ENCODE measurements at regions not wholly inside any gene's neighbourhood (a gene's known extent, or its start where the extent isn't known, plus 50 kb on each side); places are given as distances from the start of the nearest gene placed in this dataset.

- CTCF ChIA-PET: no interaction called here
- intact Hi-C loops (cut with micrococcal nuclease; ENCODE audit: unreplicated experiment): no loop called here
Measured at GRCh38 chr16:49930841-49931240, 74.9 kb upstream of the ZNF423 start.

GRCh38 chr16:49931266-49931665, 75.4 kb upstream of the ZNF423 start:
- intact Hi-C loops (cut with micrococcal nuclease; ENCODE audit: unreplicated experiment): no loop called here
- no peak for TF ChIP-seq EZH2 (IDR thresholded peaks at IDR 0.05; ENCODE audit: borderline replicate concordance, low read depth, low read length, poor library complexity, severe bottlenecking)
- TF ChIP-seq, protein P1, sequence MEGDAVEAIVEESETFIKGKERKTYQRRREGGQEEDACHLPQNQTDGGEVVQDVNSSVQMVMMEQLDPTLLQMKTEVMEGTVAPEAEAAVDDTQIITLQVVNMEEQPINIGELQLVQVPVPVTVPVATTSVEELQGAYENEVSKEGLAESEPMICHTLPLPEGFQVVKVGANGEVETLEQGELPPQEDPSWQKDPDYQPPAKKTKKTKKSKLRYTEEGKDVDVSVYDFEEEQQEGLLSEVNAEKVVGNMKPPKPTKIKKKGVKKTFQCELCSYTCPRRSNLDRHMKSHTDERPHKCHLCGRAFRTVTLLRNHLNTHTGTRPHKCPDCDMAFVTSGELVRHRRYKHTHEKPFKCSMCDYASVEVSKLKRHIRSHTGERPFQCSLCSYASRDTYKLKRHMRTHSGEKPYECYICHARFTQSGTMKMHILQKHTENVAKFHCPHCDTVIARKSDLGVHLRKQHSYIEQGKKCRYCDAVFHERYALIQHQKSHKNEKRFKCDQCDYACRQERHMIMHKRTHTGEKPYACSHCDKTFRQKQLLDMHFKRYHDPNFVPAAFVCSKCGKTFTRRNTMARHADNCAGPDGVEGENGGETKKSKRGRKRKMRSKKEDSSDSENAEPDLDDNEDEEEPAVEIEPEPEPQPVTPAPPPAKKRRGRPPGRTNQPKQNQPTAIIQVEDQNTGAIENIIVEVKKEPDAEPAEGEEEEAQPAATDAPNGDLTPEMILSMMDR (conservative IDR thresholded peaks at IDR 0.05; ENCODE audit: low read depth, low read length): no peak
- H3K4me1 ChIP-seq (ENCODE audit: insufficient read depth, low read length, poor library complexity, severe bottlenecking): no peaks in the 10 kb centered on the region
- no peak for DNase-seq (ENCODE audit: low spot score)
- ChIA-PET CTCF (no interaction called here), POLR2A (ENCODE audit: low non-redundant PET) (no interaction called here)
- H3K4me3 ChIP-seq (ENCODE audit: low read depth, low read length, poor library complexity, severe bottlenecking): no peak overlapping the region
- no peaks in the 10 kb centered on the region for H3K27me3 ChIP-seq (replicated peaks; ENCODE audit: insufficient read depth, low read depth, low read length, poor library complexity)
- no peaks in the 10 kb centered on the region for H3K9me3 ChIP-seq (ENCODE audit: low read depth, low read length, poor library complexity, severe bottlenecking)
- no peaks in the 10 kb centered on the region for H3K36me3 ChIP-seq (ENCODE audit: insufficient read depth, low read length, poor library complexity, severe bottlenecking)
- H3K27ac ChIP-seq (ENCODE audit: low read depth, low read length, poor library complexity, severe bottlenecking): no peak overlapping the region
- no TSS peak for BruUV-seq (replicated peaks)

More at GRCh38 chr16:49930841-49931240, 74.9 kb upstream of the ZNF423 start:
- Histone ChIP-seq H3K36me3 (ENCODE audit: insufficient read depth, low read length, poor library complexity, severe bottlenecking) (no peaks in the 10 kb centered on the region), H3K4me3 (ENCODE audit: low read depth, low read length, poor library complexity, severe bottlenecking) (no peak overlapping the region), H3K27me3 (replicated peaks; ENCODE audit: insufficient read depth, low read depth, low read length, poor library complexity) (no peaks in the 10 kb centered on the region), H3K9me3 (ENCODE audit: low read depth, low read length, poor library complexity, severe bottlenecking) (no peaks in the 10 kb centered on the region), H3K4me1 (ENCODE audit: insufficient read depth, low read length, poor library complexity, severe bottlenecking) (no peaks in the 10 kb centered on the region), H3K27ac (ENCODE audit: low read depth, low read length, poor library complexity, severe bottlenecking) (no peak overlapping the region)
- no peak for DNase-seq (ENCODE audit: low spot score)
- BruUV-seq (replicated peaks): no TSS peak
- POLR2A ChIA-PET (ENCODE audit: low non-redundant PET): no interaction called here
- TF ChIP-seq EZH2 (IDR thresholded peaks at IDR 0.05; ENCODE audit: borderline replicate concordance, low read depth, low read length, poor library complexity, severe bottlenecking): no peak
- TF ChIP-seq, protein P1 (conservative IDR thresholded peaks at IDR 0.05; ENCODE audit: low read depth, low read length): no peak

DNA sequence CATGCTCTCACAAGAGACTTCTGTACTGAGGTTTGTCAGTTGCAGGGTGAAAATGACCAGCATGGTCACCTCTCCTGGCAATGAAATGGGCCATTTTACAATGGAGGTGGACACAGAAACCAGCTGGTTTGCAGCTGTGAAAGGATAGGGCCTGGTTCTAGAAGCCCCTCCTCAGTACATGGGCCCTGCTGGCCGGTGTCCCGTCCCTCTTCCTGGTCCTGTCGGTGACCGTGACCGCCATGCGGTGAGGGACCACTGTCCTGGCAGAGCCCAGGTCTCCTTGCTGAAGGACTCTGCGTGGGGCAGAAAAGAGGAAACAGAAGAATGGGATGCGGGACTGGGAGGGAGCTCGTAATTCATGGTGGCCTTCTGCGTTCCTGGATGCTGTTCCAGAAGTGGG, 76.0 kb upstream of the ZNF423 start:
- Histone ChIP-seq H3K27ac (ENCODE audit: low read depth, low read length, poor library complexity, severe bottlenecking) (no peak overlapping the region), H3K36me3 (ENCODE audit: insufficient read depth, low read length, poor library complexity, severe bottlenecking) (no peaks in the 10 kb centered on the region), H3K4me1 (ENCODE audit: insufficient read depth, low read length, poor library complexity, severe bottlenecking) (no peaks in the 10 kb centered on the region), H3K4me3 (ENCODE audit: low read depth, low read length, poor library complexity, severe bottlenecking) (no peak overlapping the region), H3K9me3 (ENCODE audit: low read depth, low read length, poor library complexity, severe bottlenecking) (no peaks in the 10 kb centered on the region), H3K27me3 (replicated peaks; ENCODE audit: insufficient read depth, low read depth, low read length, poor library complexity) (no peaks in the 10 kb centered on the region)
- CTCF ChIA-PET: no interaction called here
- intact Hi-C loops (cut with micrococcal nuclease; ENCODE audit: unreplicated experiment): no loop called here
- no TSS peak for BruUV-seq (replicated peaks)
- DNase-seq (ENCODE audit: low spot score): no peak
- POLR2A ChIA-PET (ENCODE audit: low non-redundant PET): no interaction called here
- TF ChIP-seq, protein P1 (conservative IDR thresholded peaks at IDR 0.05; ENCODE audit: low read depth, low read length): no peak
- TF ChIP-seq EZH2 (IDR thresholded peaks at IDR 0.05; ENCODE audit: borderline replicate concordance, low read depth, low read length, poor library complexity, severe bottlenecking): no peak
